GM19328 (cell line): ENCODE measurements at regions not wholly inside any gene's neighbourhood (a gene's known extent, or its start where the extent isn't known, plus 50 kb on each side); places are given as distances from the start of the nearest gene placed in this dataset.
A peak's percentile ranks its signal among the peaks of the same experiment; 100 is the strongest.
"Not testable (repeated sequence)": the region's sequence is repeated elsewhere in the genome, so short reads cannot be mapped to it uniquely, and the experiment has no call there.

Experiments used
- ATAC-seq: cut with Tn5 transposase; IDR thresholded peaks from one replicate; pipeline ENCODE4 v1.9.1; 2021; ENCODE audit warnings: mild to moderate bottlenecking, moderate library complexity; ENCODE audit not compliant: unreplicated experiment

DNA sequence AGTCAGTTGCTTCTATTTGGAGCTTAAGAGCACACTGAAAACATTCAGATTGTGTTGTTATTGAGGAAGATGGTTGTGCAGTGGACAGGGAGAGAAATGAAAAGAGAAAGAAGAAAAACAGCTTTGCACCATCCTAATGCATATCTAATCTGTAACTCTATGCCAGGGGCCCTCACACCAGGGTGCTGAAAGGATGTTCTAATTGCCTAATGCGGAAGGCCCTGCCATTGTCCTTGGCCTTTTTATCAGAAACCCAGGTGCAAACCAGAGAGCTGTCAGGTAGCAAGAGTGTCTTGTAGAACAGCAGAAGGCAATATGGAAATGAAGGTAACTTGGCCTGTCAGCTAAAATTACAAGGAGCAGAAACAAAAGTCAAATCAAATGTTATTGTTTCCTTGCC, 384.5 kb upstream of the PIK3R1 start:
- no peak for ATAC-seq

DNA sequence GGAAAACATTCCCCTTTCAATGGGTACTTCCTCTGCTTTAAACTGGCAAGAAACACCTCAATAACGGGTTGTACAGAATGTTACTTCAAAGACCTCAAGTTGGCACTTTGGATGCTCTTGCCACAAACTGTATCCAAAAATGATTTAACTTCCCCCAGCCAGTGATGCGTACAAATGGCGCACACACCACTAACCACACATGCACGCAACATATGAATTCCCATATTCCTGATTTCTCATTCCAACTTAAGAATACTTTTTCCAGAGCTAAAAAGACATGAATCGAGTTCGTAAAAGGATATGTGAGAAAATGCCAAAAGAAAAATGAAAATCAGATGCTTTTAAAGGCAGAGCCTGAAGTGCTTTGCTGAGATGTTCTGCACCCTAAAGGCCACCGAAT, 388.0 kb upstream of the PIK3R1 start:
- no peak for ATAC-seq

DNA sequence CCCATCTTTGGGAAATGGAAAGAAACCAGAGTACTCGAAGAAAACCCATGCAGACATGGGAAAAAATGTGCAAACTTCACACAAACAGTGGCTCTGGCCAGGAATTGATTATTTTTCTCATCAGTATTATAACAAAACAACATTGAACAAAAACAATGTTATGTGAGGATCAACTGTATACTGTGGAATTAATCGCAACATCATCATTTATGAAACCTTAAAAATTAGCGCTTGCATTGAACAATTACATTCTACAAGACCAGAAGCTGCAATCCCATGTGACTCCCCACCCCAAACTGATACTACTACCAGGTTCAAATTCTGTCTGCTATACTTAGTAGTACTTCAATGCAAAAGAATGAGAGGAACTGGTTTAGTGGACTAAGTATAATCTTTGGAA, 390.7 kb upstream of the PIK3R1 start:
- no peak for ATAC-seq

DNA sequence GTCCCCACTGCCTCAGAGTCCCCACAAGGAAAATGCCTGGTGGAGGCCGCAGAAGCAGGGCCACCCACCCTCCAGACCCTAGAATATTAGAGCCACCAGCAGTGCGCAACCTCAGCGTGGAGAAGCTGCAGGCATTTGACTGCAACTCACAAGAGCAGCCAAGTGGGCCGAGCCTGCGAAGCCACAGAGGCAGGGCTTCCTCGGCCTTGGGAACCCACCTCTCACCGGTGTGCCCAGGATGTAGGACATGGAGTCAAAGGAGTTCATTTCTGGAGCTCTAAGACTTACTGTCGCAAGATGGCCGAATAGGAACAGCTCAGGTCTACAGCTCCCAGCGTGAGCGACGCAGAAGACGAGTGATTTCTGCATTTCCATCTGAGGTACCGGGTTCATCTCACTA, 397.9 kb upstream of the PIK3R1 start:
- ATAC-seq, result no peak

DNA sequence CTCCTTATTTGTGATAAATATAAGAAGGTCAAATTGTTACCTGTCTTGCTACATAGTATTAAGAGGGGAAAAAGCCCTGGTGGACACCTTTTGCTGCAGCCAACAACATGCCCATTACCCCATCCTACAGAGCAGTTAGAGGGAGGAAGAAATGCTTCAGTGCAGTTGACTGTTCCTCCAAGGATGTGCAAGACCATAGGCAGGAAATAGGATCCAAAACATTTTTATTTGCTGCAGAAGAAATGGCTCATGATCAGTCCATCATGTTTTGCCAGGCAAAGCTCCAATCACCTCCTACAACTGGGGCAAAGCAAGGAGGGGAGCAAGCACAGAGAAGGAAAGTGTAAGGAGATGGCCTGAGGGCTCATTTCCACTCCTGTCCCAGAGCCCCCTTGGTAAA, 399.1 kb upstream of the PIK3R1 start:
- ATAC-seq, result no peak

DNA sequence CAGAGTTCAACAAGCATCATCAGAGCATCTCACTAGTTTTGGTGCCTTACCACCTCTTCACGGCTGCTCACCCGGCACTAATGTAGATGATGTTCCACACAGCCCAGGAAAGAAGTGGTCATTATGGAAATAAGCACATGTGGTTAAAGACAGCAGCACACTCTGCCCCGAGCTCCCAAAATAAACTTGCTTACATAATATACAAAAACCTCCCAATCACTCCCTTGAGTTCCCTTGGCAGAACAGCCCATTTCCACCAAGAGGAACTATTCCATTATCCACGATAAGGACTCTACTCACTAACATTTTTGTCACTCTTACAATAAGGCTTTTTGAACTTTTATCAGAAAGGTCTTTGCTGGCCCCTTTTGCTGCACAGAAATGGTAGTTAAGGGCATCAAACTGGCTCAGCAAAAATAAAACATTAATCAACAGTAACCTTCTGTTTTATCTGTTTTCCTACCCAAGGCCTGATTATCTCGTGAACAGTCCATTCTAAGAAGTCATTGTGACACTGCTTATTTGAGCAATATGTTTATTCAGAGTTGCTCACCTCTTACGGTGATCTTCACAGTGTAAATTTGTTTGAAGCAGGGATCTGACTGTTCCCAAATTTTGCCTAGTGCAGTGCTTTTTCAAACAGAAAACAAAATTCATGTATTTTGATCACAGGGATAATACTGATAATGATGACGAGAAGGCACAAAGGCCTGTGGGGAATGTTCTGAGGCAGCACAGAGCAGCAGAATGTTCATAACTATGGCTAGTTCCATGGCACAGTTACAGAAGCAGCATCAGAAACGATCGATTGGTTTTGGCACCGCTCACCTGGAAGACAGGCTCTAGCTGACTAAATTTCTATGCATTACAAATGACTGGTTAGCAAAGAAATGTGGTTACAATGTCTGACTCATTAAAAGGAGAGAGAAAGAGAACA, 399.8 kb upstream of the PIK3R1 start:
- ATAC-seq, result no peak

DNA sequence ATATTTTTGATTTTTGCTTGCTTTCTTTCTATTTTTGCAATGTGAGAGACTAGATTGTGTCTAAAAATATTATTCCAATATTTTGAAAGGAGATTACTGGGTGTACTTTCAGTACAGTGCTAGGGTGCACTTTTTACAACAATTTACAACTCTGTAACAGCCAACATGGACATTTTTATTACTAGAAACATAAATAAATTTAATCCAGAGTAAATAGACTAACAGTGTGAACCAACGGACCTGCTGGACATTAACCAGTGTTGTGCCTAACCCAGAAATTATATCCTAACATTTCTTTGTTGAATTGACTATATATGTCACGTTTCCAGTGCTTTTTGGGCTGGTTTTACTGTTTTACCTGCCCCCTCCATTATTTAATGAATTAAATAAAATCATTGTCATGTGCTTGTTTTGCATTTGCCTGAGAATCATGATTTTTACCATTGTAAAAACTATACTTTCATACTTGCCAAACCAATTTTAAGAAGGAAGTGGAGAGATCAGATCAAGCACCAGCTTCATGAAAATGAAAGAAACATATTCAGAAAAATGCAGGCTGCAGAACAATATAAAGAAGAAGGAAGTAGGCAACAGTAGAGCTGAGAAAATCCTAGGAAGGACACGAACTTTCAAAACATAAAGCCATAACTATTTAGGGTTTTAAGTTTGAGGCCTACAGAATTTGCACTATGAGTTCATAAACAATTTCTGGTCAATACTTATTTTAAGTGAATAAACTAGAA, 400.8 kb upstream of the PIK3R1 start:
- no peak for ATAC-seq

DNA sequence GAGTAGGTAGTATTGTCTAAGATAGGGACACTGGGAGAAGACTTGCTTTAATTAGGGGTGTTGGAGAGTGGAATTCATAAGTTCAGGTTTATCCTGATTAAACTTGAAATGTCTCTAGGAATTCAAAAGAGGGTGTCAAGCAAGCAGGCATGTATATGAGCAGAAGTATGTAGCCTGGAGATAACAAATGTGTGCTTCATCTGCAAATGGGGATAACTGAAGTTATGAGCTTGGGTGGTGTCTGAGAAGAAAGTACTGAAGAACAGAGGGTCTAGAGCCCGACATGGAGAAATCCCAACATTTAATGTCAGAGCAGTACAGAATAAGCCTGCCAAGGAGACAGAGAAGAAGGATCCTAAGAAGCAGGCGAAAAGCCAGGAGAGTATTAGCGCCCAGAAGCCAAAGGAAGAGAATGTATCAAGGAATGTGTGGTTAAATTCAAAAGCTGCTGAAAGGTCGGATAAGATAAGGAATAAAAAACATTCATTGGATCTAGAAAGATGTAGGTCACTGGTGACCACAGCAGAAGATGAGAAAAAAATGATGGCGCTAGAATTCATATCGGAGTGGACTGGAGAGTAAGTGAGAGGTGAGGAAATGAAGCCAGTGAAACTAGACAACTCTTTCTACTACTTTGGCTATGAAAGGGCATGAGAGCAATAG, 401.5 kb upstream of the PIK3R1 start:
- no peak for ATAC-seq

DNA sequence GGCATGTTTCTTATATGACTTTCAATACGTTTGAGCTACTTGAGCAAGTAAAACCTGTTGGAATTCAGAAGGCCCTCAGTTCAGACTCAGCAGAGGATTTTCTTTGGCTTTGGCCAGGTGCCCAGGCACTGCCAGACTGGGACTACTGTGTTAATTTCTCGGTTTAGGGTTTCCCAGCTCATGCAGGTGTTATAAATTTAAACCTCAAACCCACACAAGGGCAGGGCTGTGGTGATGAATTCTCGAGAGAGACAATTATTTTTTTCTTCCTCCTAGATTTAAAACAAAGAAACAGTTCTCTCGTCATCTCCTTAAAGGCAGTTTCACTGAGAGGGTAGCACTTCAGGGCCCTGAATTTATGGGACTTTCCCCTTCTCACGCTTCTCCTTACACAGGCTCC, 406.0 kb upstream of the PIK3R1 start:
- ATAC-seq, result no peak

DNA sequence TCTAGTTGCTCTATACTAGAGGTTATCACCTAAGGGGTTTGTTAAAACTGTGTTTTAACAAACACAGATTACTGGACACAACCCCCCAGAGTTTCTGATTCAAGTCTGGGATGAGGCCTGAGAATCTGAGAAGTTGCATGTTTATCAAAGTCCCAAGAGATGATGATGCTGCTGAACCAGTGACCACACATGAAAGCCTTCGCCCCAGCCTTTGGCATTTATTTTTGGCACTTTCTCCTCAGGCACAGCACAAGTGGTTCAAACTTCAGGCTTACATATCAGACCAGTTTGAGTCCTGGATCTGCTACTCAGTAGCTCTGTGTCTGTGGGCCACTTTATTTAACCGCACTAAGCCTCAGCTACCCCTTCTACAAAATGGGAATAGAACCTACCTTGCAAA, 407.2 kb upstream of the PIK3R1 start:
- ATAC-seq, result no peak

DNA sequence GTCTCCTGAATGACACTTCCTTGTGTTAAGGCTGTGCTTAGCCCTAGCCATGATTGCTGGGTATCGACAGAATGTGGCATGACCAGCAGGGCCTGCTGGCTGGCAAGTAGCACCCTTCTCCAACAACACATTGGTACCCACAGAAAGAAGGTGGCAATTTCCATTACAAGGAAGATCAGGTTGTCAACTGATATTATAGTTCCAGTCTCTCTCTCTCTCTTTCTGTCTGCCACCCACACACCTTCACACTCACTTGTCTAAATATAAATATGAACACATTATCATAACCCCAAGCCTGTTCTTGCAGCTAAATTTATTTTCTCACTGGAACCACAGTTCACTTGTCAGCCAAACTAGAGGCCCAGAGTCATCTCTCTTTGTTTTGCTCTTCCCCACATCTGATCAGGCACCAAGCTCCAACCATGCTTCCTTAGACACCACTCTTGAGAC, 408.1 kb upstream of the PIK3R1 start:
- peak; percentile 61 for ATAC-seq

DNA sequence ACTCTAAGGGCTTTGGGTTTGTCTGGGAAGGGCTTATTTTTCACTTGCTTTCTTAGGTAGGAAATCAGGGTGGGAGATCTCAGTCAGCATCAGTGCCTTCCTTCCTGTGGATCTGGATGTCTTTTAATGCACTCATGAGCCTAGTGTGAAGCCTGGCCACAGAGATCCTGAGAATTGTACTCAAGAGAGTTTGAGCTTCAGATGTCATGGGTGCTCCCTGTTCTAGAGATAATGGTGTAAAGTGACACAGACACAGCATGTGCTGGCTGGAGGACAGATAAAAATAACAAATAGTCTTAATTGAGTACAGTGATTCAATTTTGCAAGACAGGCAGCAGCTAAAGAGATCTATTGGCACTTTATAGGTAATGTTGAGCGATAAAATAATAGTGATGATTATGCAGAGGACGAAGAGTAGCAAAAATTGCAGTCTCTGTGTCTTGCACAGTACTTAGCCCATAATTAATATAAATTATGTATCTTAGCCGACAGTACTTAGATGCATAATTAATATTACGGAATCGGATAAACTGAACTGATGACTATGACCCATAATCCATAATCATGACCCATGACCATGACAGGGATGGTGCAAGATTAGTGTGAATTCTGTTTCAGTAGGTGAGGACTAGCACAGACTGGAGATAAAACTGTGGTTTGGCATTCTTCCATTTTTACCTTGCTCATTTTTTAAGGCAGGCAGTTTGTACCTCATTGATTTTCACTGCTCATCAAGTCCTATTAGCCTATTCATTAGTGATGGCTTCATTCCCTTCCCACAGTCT, 408.7 kb upstream of the PIK3R1 start:
- ATAC-seq, result no peak

DNA sequence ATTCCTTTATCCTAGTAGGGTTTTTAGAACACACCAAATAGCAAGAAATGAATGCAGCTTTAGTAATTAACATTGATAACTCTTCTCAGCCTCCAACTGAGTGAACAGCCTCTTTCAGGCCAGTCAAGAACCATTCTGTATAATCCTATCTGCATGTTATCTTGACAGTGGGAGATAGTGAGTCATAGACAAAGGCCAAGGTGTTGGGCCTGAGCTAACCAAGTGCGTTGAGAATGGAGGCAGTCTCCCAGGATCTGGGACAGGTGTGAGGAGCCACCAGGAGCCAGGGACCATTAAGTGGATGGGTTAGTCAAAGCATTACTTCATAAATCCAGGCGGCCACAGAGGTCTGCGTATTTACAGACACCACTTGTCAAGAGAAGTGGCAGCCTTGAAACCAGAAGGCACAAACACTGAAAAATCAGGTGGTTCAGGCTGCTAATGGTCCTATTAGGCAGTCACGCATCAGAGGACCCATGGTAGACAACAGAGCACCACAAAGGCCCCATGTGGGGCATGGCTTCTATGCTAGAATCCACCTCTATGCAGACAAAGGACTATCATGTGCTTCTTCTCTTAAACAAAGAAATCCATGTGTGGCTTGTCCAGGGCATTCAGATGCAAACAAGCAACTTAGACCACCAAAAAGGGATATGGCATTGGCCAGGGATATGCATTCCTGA, 409.7 kb upstream of the PIK3R1 start:
- no peak for ATAC-seq

DNA sequence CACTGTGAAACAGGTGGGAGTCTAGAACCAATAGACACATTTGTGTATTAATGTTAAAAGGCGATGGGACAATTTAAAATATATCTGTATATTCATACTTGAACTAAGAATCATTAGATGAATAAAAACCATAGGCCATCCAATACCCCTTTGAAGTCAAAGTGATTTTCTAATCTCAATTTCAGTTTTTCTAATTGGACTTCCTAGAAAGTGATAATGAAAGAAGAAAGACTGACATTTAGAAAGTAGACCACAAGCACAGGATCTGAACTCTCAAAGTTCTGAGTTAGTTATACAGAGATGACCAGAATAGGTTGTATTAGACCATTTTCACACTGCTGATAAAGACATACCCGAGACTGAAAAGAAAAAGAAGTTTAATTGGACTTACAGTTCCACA, 412.8 kb upstream of the PIK3R1 start:
- no peak for ATAC-seq

DNA sequence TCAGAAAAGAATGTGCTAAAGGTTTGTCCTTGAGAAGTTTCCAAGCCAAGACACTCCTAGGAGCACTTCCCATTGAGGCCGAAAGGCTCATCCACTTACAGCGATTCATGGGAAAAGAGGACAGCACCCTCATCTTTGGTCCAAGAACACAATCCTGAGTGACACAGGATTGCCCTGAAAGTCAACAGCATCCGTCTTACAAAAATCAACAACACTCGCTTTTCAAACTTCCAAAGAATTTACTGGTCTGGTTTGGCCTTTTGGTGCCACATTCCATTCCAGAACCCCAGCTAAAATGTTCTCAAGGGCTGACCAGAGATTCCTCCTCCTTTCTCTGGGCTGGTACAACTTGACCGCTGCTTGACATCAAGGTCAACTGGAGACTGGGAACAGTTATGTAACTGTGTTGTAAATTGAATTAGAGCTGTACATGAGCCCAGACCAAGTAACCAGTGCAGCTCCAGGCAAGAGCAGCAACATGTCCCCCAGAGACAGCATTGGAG, 415.8 kb upstream of the PIK3R1 start:
- ATAC-seq, result no peak

DNA sequence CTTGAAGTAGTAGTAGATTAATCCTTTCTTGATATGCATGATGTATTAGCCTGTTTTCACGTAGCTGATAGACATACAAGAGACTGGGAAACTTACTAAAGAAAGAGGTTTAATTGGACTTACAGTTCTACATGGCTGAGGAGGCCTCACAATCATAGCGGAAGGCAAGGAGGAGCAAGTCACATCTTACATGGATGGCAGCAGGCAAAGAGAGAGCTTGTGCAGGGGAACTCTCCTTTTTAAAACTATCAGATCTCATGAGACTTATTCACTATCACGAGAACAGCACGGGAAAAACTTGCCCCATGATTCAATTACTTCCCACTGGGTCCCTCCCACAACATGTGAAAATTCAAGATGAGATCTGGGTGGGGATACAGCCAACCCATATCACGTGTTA, 417.1 kb upstream of the PIK3R1 start:
- not testable (repeated sequence) for ATAC-seq

DNA sequence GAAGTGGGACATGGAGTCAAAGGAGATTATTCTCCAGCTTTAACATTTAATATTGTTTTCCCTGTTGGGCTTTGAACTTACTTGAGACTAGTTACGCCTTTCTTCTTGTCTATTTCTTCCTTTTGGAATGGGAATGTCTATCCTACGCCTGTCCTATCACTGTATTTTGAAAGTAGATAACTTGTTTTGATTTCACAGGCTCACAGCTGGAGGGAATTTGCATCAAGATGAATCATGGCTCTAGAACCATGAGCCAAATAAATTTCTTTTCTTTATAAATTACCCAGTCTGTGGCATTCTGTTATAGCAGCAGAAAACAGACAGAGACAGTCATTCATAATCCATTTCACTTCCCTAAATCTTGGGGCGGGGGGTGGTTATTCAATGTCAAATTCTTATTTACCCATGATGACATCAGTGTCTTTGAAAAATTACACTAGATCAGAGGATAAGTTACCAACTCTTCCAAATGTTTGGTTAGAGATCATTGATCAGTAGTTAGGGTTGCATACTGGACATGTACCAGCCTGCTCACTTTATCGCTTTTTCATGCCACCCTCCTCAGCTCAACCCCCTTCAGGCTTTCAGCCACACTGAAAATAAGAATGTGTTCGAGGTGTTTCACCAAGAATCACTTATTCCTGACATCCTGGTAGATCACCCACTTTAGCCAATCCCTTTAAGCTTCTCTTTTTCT, 419.6 kb upstream of the PIK3R1 start:
- no peak for ATAC-seq

DNA sequence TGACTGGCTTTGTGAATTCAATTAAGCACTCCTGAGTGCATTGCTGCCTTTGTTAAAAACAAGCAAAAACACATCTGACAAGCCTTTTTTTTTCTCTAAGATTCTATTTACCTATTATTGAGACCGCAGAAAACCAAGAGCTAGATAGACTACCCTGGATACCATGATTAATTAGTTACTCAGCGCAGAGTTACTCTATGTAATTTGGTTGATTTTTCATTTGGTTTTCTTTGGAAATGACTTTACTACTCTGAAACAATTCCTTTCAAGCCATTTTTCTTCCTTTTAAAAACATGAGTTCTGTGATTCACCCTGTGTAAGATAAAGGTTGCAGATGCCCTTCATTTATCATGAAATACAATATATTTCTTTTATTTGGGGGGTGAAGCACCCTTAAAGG, 421.6 kb upstream of the PIK3R1 start:
- ATAC-seq, result no peak

DNA sequence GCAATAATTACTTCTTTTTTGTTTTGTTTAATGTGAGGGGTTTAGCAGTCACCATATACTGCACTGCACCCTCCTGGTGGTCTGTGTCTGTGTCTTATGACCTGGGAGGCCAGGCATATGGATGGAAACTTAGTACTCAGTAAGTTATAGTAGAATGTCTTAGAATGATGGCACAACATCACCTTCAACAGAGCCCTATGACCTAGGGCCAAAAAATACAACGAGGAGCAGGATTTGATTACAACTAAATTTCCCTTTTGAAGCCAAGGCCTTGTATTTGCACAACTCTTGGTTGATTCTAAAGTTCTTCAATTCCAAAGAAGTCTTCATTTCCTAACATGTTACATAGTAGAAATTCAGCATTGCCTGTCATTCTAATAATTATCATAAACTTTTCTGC, 422.1 kb upstream of the PIK3R1 start:
- no peak for ATAC-seq
